NCI-H2227 treated with DMSO at 0.1 percent for 48 hours (cell line): ENCODE measurements at regions not wholly inside any gene's neighbourhood (a gene's known extent, or its start where the extent isn't known, plus 50 kb on each side); places are given as distances from the start of the nearest gene placed in this dataset.

Experiments
- DNase-seq: peaks from one replicate; lab custom pipeline; 2025; lab: John Stamatoyannopoulos, UW

GRCh38 chr11:116148645-116149044 lies 624.1 kb downstream of the BUD13 start:
- DNase-seq: no peak

- DNase-seq: no peak
Observed at GRCh38 chr11:116148056-116148455, 624.7 kb downstream of the BUD13 start.

DNA sequence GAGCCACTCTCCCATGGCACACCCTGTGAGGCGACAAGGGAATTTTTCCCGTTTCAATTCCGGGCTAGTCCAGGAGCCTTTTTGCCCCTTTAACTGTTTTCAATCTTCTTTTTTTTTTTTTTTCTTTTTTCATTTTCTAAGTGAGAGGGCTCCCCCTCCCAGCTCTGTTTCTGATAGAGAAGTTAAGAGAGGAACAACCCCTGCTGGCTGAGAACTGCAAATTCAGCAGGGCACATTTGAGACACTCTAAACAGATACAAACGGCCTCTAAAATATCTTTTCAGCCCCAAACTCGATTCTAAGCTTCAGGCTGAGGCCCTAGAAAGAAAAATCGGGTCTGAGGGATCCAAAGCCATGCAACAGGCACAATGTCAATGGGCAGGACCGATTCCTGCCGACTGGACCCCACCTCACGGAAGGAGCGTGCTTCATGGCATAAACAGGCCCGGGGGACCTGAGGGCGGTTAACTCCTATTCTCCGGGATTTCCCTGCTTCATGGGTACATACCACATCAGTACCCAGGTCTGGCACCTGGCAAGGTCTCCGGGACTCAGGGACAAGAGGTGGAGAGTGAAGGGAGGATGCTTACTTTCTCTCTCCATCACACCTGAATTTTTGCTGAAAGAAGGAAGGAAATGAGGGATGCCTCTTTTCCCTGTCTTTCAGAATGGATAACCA lies 627.5 kb downstream of the BUD13 start:
- no peak for DNase-seq

DNA sequence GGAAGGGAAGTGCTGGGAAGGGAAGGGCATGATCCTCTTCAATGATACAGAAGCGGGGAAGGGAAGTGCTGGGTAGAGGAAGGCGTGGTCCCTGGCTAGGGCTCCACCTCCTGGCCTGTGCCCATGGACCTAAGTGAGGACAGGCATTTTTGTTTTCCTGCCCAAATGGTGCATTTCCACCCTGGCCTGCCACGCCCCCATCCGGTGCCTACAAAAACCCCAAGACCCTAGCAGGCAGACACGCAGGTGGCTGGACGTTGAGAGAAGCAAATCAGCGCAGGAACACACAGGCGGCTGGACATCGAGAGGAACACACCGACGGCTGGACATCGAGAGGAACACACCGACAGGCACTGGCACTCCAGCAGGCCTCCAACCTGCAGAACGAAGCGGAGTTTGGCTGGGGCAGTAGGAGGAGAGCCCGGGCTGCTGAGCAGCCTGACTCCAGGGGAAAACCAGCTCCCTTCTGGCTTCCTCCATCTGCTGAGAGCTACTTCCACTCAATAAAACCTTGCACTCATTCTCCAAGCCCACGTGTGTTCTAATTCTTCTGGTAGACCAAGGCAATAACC lies 628.3 kb downstream of the BUD13 start:
- DNase-seq: no peak

DNA sequence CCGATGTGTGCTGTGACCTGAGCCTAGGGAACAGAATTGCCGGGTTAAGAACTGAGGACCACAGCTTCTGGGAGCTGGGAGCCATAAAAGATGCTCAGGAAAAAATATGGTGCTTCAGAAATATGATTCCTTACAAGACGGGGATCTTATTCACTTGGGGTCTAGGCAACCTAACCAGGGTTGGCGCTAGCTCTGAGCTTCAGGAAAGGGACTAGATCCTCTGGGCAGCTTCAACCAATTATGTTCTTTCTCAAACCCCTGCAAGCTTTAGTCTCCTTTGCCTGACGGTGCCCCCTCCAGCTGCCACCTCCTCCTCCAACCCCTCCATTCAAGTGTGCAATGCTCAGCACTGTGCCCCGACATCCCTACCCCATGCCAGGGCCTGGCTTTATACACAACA lies 634.1 kb upstream of the CADM1 start:
- DNase-seq: no peak

GRCh38 chr11:116137753-116138152 lies 633.5 kb upstream of the CADM1 start:
- no peak for DNase-seq

GRCh38 chr11:116136987-116137674 lies 632.9 kb upstream of the CADM1 start:
- DNase-seq: no peak

DNA sequence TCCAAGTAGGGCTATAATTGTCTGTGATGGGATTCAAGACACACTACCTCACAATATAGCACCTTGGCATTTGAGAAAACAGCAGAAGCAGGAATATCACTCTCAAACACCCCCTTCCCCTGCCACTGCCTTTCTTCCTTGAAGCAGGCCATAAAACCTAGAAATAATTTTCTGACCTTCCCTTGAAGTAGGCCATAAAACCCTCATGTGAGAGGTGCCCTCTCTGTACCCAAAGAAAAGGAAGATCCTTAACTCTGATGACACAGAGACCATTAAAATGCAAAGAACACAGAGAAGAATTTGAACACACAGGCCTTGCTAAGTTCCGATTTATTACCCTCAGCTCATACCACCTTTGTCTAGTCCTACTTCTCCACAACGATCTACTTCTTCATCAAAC lies 631.7 kb upstream of the CADM1 start:
- no peak for DNase-seq

GRCh38 chr11:116134450-116134849 lies 630.2 kb upstream of the CADM1 start:
- DNase-seq: no peak

DNA sequence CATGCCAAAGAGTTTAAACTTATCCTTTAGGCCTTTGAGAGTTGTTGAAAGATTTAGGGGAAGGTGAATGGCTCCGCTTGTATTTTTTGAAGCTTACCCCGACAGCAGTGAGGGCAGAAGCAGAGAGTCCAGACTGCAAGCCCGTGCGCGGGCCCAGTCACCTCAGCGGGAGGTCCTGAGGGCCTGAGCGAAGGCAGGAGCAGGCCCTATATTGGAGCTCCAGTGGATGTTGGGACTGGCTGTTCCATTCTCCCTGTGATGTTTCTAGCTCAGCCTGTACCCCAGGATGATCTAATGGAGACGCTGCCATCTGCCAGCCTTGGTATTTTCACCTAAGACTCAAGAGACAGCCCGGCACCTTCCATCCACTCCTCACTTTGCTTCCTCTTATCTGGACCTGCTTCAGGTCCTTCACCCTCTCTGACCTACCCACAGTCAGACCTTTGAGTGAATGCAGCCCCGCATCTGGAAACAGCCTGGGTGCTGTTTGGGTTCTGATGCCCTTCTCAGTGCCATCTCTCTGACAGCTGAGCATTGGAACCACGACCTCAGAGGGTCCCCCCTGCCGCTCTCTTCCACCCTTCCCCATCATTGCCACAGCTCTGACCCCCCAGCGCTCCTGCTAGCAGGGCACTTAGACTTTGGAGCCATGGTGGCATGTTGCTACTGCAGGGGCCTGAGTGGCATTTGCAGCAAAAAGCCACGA lies 628.2 kb upstream of the CADM1 start:
- DNase-seq: no peak

DNA sequence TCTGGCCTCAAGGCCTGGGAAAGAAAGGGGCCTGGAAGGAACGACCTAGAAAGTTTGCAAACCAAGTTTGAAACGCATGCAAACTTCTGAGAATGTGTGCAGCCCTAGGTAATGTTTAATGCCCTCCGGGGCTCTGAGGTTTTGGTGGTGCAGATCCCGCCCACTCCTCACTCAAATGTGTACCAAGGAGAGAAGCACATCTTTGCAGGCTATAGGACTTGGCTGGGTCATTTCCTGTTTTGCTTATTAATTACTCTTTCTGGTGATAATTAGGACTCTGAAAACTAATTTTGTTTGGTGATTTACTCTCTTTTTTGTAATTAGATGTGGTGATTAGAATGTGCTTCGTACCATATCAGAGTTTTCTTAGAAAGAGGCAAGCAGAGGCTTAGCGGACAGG lies 625.9 kb upstream of the CADM1 start:
- DNase-seq: no peak

DNA sequence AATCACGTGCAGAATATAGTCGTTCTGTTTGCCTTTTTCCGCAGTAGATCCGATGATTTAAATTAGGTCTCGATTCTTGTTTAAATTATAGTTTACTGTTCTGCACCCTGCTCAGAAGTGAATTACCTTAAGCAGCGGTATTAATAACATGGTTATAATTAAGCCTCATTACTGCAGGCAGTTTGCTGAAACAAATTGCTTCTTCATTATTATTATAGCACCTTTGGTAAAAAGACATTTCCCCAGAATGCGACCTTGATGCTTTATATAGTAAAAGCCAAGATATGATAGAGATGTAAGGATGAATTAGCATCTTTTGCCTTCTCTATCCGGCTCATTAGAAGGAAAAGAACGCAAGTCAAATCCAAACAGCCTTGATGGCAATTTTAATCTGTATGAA lies 625.2 kb upstream of the CADM1 start:
- DNase-seq: no peak

GRCh38 chr11:116126562-116126961 lies 622.3 kb upstream of the CADM1 start:
- DNase-seq: no peak

- no peak for DNase-seq
Observed at GRCh38 chr11:116124922-116125714, 620.9 kb upstream of the CADM1 start.

- no peak for DNase-seq
Observed at GRCh38 chr11:116123739-116124138, 619.5 kb upstream of the CADM1 start.

GRCh38 chr11:116122697-116123472 lies 618.7 kb upstream of the CADM1 start:
- DNase-seq: no peak

- no peak for DNase-seq
Observed at GRCh38 chr11:116119158-116119557, 614.9 kb upstream of the CADM1 start.

DNA sequence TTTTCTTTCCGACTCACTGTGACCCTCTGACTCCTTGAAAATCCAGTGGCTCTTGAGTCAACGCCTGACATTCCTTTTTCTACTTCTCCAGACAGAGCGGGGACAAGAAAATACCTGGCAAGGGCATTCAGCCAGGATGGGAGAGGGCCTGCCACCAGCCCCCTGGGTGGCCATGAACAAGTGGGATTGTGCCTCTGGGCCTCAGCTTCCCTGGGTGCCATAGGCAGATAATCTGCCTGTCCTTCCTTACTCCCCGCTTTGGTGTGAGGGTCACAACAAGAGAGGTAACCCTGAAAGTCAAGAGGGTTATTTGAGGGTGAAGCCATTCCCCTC lies 613.9 kb upstream of the CADM1 start:
- no peak for DNase-seq

GRCh38 chr11:116117331-116118137 lies 613.3 kb upstream of the CADM1 start:
- DNase-seq: no peak

GRCh38 chr11:116115801-116116200 lies 611.6 kb upstream of the CADM1 start:
- DNase-seq: no peak
